Fibroblast of villous mesenchyme (primary cell): ENCODE measurements at regions not wholly inside any gene's neighbourhood (a gene's known extent, or its start where the extent isn't known, plus 50 kb on each side); places are given as distances from the start of the nearest gene placed in this dataset.

Experiments used
- DNase-seq: peaks from one replicate; pipeline ENCODE4 v3.0.0-alpha.2; 2010; ENCODE audit warnings: low read depth
- H3K4me3 ChIP-seq: 2 replicates; pipeline ENCODE4 v1.5.1; 2011; ENCODE audit warnings: low read depth, mild to moderate bottlenecking, low read length
- TF ChIP-seq, protein P1 (sequence below): IDR thresholded peaks from 2 replicates; pipeline ENCODE4 v1.5.1; 2012; ENCODE audit warnings: low read depth, mild to moderate bottlenecking, low read length; ENCODE audit not compliant: insufficient read depth

DNA sequence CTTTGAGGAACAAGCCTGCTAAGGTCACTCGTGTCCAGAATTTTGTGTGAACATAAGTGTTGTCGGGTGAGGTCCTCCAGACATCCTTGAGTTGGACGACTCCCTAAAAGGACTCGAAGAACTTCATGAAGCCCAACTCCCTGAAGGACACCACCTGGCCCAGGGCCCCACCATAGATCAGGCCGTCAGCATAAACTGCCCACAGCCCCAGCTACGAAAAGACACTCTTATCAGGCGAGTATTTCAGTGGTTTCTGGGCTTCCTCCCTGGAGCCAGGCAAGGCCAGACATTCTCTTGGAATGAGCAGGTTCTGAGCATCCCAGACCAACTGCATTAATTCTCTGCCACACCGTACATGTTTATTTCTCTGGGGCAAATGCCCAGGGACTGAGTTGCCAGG is 170.1 kb downstream of the IGLL1 start:
- TF ChIP-seq, protein P1, sequence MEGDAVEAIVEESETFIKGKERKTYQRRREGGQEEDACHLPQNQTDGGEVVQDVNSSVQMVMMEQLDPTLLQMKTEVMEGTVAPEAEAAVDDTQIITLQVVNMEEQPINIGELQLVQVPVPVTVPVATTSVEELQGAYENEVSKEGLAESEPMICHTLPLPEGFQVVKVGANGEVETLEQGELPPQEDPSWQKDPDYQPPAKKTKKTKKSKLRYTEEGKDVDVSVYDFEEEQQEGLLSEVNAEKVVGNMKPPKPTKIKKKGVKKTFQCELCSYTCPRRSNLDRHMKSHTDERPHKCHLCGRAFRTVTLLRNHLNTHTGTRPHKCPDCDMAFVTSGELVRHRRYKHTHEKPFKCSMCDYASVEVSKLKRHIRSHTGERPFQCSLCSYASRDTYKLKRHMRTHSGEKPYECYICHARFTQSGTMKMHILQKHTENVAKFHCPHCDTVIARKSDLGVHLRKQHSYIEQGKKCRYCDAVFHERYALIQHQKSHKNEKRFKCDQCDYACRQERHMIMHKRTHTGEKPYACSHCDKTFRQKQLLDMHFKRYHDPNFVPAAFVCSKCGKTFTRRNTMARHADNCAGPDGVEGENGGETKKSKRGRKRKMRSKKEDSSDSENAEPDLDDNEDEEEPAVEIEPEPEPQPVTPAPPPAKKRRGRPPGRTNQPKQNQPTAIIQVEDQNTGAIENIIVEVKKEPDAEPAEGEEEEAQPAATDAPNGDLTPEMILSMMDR, result no peak
- H3K4me3 ChIP-seq, result no peak overlapping the region
- no peak for DNase-seq

DNA sequence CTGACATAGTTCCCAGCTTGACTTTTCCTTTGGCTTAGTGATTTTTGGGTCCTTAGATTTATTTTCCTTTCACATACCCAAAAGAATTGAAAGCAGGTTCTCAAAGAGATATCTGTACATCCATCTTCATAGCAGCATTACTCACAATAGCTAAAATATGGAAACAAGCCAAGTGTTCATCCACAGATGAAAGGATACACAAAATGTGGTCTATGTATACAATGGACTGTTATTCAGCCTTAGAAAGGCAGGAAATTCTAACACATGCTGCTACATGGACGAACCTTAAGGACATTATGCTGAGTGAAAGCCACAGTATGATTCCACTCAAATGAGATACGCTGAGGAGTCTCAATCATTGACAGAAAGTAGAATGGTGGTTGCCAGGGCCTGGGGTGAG is 171.8 kb downstream of the IGLL1 start:
- H3K4me3 ChIP-seq, result no peak overlapping the region
- DNase-seq, result no peak
- TF ChIP-seq, protein P1, result no peak

DNA sequence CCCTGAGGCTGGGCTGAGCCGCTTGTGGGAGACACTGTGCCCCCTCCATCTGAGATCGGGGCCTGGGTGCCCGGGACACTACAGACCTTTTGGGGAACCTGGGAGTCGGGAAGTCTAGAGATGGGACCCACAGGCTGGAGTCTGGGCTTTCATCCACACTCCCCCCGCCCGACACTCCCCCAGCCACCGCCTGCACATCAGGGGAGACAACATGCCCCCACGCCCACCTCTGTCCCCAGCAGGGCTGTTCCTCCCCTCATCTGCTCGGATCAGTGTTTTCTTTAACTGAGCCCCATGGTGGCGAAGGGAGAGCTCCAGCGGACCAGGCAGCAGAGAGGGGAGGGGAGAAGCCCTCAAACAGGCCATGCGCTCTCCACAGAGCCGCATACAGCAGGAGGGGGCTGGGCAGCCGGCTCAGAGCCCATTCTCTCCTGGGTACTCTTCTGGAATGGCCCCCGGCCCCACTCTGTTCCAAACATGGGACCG is 174.7 kb downstream of the IGLL1 start:
- no peak for DNase-seq
- TF ChIP-seq, protein P1, result no peak
- no peak overlapping the region for H3K4me3 ChIP-seq

DNA sequence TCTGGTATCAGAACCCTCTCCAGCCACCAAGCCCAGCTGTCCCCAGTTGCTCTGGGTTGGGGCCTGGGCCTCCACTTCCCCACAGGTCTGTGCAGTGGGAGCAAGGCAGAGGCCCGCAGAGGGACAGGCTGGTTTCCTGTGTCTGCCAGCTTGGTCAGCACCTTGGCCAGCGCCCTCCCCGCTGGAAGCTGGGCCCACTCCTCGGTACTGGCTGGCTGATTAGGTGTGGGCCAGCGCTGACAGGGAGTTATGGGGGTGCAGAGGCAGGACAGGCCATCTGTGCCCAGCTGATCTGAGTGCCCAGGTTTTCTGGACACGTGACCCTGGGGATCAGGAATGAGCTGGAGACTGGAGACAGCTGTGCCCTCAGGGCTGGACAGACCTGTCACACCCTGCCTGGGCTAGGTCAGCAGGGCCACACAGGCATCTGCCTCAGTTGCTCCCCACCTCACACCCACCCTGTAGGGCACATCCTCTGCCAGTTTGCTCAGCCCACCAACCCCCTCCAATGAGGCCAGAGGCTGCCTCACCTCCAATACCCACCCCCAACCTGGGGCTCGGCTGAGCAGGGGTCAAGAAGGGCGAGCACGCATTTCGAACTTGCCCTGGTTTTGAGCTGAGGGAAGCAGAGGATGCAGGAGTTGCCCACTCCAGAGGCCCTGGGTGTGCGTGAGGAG is 175.3 kb downstream of the IGLL1 start:
- no peak overlapping the region for H3K4me3 ChIP-seq
- DNase-seq, result peak; percentile 19
- TF ChIP-seq, protein P1, result no peak

DNA sequence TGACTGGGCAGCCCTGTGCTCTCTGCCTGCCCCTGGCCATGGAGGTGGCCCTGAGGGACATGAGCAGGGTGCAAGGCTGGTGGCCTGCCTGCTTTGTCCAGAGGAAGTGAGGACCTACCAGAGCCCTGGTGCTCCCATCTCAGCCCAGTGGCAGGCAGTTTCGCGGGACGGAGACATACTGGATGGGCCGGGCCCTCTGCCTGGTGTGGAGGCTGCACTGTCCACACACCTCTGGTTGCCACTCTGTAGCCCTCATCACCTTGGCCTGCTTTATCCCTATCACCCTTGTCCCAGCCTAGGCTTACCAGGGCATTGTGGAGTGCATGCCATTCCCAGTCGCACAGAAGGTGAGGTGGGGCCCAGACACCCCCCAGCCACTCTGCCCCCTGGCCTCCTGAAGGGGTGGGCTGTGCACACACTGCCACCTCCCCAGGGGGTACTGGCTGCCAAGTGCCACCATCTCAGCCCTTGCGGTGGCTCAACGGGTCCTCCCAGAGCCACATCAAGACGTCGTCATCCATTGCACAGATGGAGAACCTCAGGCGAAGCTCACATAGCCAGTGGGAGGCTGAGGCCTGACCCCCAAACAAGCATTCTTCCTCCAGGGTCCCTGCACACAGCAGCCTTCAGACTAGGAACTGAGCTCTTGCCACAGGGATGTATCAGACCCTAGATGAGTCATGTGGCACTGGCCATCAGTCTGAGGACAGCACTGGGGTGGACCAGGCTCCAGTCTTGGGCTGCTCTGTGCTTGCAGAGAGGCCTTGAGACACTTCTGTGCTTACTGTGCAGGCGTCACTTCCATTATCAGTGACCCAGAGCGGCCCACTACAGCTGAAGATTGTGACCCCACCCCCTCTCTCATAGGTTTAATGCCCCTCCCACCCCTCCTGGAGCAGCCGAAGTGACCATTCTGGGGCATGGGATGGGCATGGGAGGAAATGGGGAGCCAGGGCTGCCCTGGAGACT is 176.1 kb downstream of the IGLL1 start:
- TF ChIP-seq, protein P1, result no peak
- no peak for DNase-seq
- no peak overlapping the region for H3K4me3 ChIP-seq

DNA sequence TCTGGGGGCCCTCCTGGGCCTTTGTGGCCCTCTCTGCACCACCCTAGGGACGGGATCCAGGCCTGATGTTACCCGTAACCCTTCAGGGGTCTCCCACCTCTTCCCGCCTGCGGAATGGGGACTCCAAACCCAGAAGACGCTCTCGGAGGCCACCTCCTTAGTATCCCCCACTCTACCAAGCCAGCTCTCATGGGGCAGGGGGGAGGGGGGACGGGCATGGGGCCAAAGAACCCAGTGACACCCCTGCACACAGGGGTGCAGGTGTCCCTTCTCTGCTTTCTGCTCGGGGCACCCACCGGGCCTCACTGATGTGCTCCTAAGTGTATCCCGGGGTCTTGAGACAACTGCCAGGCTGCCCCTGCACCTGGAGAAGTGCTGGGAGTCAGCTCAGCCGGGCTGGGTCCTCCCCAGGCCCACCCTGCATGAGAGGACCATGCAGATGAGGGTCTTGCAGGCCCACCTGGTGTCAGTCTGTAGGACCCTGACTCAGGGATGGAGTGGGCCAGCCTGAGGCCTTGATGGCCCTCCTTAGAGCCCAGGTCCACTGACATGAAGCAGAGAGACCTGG is 176.9 kb downstream of the IGLL1 start:
- H3K4me3 ChIP-seq, result no peak overlapping the region
- DNase-seq, result no peak
- TF ChIP-seq, protein P1, result no peak
